ENCODE measurements at regions not wholly inside any gene's neighbourhood (a gene's known extent, or its start where the extent isn't known, plus 50 kb on each side); places are given as distances from the start of the nearest gene placed in this dataset.

- no peak for DNase-seq
These were observed 113.6 kb downstream of the GALC start for GRCh38 chr14:87879389-87879788.

GRCh38 chr14:87878959-87879358 is 114.0 kb downstream of the GALC start:
- DNase-seq, result no peak

- DNase-seq, result no peak
These were observed 115.1 kb downstream of the GALC start for GRCh38 chr14:87877877-87878276.

GRCh38 chr14:87874676-87875075 is 118.3 kb downstream of the GALC start:
- DNase-seq, result no peak

GRCh38 chr14:87873741-87874140 is 119.2 kb downstream of the GALC start:
- DNase-seq, result no peak

DNA sequence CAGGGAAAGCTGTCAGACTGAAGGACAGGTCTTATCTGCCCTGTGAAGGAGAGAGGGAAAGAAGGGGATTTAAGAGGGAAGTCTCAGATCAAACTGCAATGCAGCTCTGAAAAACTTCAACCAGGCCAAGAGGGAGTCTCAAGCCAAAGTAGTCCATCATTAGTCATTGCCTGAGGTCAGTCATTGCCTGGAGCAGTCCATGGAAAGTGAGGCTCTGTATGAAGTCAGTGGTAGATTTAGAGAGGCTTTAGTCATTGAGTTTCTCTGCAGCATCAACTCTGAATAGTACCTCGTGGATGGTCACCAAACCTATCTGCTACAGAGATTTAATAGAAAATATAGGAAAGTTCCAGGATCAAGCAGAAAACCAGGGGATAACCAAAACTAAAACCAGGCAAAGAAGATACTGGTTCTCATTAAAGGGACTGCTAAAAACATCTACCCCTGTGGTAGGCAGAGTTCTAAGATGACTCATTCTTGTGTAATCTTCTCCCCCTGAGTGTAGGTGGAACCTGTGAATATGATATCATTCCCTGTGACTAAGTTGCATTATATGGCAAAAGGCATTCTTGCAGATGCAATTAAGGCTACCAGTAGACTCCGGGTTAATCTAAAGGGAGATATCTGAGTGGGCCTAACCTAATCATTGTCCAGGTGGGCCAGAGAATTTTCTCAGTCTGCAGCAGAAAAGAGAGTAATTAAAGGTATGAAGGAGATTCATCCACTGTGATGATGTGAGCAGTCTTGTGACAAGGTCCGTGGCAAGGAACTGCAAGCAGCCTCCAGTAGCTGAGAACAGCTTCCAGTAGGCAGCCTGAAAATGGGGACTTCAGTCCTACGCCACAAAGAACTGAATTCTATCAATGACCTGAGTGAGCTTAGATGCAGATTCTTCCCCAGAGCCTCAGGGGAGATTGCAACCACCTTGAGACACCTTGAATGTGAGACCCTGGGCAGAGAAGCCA is 123.1 kb downstream of the GALC start:
- DNase-seq, result no peak

GRCh38 chr14:87868920-87869319 is 124.1 kb downstream of the GALC start:
- DNase-seq, result no peak

DNA sequence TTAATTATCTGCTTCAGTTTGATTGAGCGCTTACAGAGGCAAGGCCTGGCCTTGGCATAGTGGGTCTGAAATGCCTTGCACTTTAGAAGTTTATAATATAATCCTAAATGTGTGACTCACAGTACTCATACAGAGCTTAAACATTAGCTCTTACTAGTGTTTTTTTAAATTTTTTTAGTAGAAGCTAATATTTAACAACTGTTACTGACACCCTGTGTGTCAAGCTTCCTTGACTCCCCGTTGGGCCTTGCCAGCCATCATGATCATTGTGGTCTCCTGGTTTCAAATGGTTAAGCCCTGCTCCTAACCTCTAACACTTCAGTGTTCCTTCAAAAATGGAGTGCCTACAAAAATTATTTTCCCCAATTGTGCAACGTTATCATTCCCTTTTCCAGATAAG is 126.9 kb downstream of the GALC start:
- no peak for DNase-seq

GRCh38 chr14:87864356-87865270 is 128.4 kb downstream of the GALC start:
- DNase-seq, result no peak

DNA sequence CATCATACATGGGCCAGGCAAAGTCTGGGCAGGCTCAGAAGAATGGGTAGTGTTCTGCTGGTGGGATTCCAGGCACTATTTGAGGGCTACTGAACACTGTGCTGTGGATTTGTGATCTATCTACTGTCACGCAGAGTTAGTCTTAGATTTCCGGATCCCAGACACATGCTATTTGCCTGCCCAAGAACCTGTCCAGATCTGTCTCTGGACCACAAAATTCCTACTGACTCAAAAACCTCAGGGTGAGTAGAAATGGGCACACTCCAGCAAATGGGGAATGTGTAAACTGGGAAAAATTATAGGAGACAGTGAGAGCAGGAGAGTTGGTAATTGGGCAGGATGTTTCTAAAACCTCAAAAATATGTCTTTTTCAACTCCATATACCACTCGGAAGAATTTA is 129.9 kb downstream of the GALC start:
- no peak for DNase-seq

- DNase-seq, result no peak
These were observed 140.9 kb downstream of the GALC start for GRCh38 chr14:87852107-87852506.

GRCh38 chr14:87851190-87851589 is 141.8 kb downstream of the GALC start:
- no peak for DNase-seq

DNA sequence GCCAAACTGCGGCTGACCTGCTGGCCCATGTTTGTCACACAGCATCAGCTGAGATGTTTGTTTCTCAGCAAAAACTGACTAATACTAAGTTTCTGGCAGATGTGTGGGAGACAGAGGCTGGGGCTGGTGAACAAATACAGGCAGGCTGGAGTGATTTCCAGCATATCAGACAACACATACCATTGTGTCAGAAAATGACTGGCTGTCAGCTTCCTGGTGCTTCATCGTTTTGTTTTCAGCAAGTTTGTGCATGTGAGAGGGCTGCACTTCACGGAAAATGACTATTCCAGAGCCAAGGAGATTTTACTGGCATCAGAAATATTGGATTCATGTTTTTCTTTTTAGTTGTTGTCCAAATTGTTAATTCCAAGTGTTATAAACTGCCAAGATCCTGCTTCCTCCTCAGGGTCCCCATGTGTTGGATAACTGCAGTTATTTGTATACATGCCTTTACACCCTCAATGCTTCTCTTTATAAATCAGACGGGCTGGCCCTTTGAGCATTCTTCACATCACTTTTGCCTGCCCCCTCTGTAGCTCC is 145.7 kb downstream of the GALC start:
- no peak for DNase-seq

DNA sequence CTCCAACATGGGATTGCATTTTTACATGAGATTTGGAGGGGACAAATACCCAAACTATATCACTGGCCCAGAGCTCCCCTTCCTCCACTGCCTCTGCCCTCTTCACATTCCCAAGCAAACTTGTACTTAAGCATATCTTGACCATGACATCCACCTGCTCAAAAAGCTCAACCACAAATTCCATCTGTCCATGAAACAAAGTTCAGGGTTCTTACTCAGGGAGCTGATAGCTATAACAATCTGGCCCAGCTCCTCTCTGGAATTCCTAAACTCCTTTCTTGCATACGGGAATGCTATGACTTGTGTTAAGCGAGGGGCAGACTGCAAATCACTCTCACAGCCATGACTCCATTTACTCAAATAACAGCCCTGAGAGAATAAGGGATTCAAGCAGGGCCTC is 152.1 kb downstream of the GALC start:
- DNase-seq, result no peak

- DNase-seq, result no peak
These were observed 154.1 kb downstream of the GALC start for GRCh38 chr14:87838931-87839330.

- no peak for DNase-seq
These were observed 155.7 kb downstream of the GALC start for GRCh38 chr14:87837296-87837695.

DNA sequence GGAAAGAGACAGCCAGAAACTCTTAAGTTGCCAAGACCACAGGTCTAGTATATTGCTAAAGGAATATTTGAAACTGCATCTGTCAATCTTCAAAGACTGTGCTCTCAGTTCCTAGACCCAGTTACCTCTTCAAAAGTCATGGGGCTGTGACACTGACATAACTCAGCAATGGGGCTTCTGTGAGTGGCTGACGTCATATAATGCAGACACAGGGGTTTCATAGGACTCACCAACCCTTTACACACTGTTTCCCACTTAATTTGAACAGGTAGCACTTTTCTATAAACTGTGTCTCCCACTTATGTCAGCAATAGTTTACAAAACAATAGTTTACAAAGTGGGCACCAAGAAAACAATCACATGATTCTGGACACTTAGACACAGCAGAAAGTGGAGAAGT is 158.4 kb downstream of the GALC start:
- no peak for DNase-seq

DNA sequence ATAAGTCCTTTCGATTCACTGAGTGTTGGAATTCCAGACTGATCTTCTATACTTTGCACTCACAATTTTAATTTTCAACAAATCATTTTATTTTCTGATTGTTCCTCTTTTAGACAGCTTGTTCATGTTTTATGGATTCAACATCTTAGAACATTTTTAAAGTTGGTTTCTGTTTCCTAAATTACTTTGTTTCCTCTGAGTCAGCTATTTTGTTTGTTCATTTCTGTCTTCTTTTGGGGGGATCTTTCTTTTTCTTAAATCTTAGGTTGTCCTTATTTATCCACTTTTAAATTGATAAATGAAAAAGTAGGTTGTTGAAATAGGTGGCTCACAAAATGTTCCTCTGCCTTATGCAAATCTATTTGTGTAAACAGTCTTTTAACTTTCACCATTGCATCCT is 160.0 kb downstream of the GALC start:
- DNase-seq, result no peak

GRCh38 chr14:87830443-87831096 is 162.4 kb downstream of the GALC start:
- DNase-seq, result no peak

GRCh38 chr14:87829543-87829942 is 163.4 kb downstream of the GALC start:
- DNase-seq, result no peak

DNA sequence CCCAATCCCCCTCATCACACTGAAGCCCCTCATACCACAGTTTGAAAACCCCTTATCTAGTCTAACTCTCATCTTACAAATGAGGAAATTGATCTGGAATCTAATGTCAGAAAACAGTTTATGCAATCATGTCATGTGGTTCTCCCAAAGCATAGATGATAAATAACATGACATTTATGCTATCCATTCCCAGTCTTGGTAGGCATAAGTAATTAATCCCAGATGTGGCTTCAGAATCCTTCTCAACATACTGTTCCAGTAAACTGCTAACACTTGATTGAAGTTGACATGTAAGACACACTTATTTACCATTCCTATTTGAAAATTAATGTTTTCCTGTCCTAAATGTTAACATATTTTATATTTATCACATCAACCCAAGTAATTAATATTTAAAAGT is 168.7 kb downstream of the GALC start:
- no peak for DNase-seq

DNA sequence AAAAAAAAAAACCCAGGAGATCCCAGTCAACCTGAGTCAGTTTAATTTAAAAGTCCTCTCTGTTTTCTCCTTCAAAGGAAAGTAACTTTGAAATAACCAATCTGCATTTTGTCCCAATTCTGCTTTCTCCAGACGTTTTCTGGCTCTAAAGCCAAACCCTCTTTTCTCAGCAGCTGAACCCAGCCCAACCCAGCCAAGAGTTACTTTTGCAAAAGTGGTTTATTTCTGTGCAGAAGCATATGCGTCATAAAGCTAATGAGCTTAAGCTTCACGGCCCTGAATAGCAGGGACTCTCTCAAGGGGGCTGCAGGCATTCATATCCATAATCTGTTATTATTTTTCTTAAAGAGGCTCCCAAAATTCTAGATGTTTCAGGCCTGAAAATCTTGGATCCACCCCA is 176.6 kb downstream of the GALC start:
- DNase-seq, result no peak

DNA sequence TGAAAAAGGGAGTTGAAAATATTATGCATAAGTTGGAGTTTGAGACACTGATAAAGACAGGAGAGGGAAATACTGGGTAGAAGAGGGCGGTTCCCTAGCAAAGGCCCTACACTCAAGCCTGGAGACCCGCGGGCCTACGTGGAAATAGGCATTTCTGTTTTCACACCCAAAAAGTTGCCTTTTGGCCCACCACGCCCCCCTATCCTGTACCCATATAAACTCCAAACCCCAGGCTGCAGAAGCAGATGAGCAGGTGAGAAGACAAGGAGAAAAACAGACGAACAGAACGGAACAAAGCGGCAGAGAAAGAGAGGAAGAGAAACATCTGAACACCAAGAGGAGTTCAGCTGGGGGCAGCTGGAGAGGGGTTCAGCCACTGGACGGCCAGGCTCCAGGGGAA is 177.9 kb downstream of the GALC start:
- DNase-seq, result no peak

Data from hematopoietic multipotent progenitor cell treated with erythropoietin and hydrocortisone succinate and interleukin-3 and kit ligand, for 8 days (in vitro differentiated cells).